Gastrocnemius medialis (tissue), 4 donors: ENCODE measurements at regions not wholly inside any gene's neighbourhood (a gene's known extent, or its start where the extent isn't known, plus 50 kb on each side); places are given as distances from the start of the nearest gene placed in this dataset.
A peak's percentile ranks its signal among the peaks of the same experiment; 100 is the strongest.

ENCODE experiments used
- ATAC-seq, 2 donors: fragments of 150-250 bp; one replicate each; pipeline ENCODE4 v1.9.1; 2016
- DNase-seq, 2 donors: peaks; one replicate each; pipeline ENCODE4 v3.0.0-alpha.2; 2019
- H3K27ac ChIP-seq, 4 donors: fragments of 200-600 bp; sonication (generic); 1 replicate in 1 of 4; 2 replicates in 3 of 4; pipeline ENCODE4 v1.5.1; 2016 to 2018; ENCODE audit warnings: mild to moderate bottlenecking in 2 of 4, moderate library complexity in 1 of 4
- H3K27me3 ChIP-seq, 3 donors: fragments of 200-600 bp; sonication (generic) in 2 of 3; 1 replicate in 1 of 3; 2 replicates in 2 of 3; pipeline versions ENCODE4 v1.5.1 to v1.6.0; 2016 to 2019; ENCODE audit warnings: mild to moderate bottlenecking in 1 of 3, moderate library complexity in 1 of 3
- H3K36me3 ChIP-seq, 2 donors: fragments of 200-600 bp; sonication (generic) in 1 of 2; one replicate each; pipeline ENCODE4 v1.5.1; 2017 to 2018
- H3K4me1 ChIP-seq, 2 donors: fragments of 200-600 bp; sonication (generic) in 1 of 2; one replicate each; pipeline ENCODE4 v1.5.1; 2016 to 2017; ENCODE audit warnings: mild to moderate bottlenecking in 2 of 2
- H3K4me3 ChIP-seq, 4 donors: fragments of 200-600 bp; sonication (generic) in 3 of 4; 1 replicate in 1 of 4; 2 replicates in 3 of 4; pipeline ENCODE4 v1.5.1; 2016 to 2019; ENCODE audit warnings: mild to moderate bottlenecking in 2 of 4
- H3K9me3 ChIP-seq, 3 donors: fragments of 200-600 bp; sonication (generic) in 2 of 3; 1 replicate in 1 of 3; 2 replicates in 2 of 3; pipeline ENCODE4 v1.5.1; 2016 to 2019
- POLR2A ChIP-seq, 2 donors: fragments of 450-650 bp; IDR thresholded peaks; one replicate each; pipeline ENCODE4 v1.6.1; 2017; ENCODE audit warnings: antibody characterized with exemption in 2 of 2, mild to moderate bottlenecking in 2 of 2, moderate library complexity in 2 of 2
- in situ Hi-C, 4 donors: fragments of 200-750 bp; cut with MboI; loops; one replicate each; pipeline versions ENCODE4 v1.15.0 to v1.8.0; 2017; ENCODE audit warnings: low sequenced_read_pairs in 4 of 4
- intact Hi-C: fragments of 100-400 bp; cut with DNase I; formaldehyde crosslinking; loops from one replicate; pipeline ENCODE4 v1.15.1; 2023; ENCODE audit warnings: low total_unique reads
- TF ChIP-seq, protein P1 (sequence below), 5 experiments: fragments of 450-650 bp in 3 of 5; fragments of 200-600 bp in 2 of 5; sonication (generic) in 2 of 5; IDR thresholded peaks in 4 of 5; conservative IDR thresholded peaks in 1 of 5; 1 replicate in 4 of 5; 2 replicates in 1 of 5; pipeline ENCODE4 v1.5.1; 2016 to 2019; ENCODE audit warnings: antibody characterized with exemption in 5 of 5, mild to moderate bottlenecking in 3 of 5, moderate library complexity in 3 of 5

DNA sequence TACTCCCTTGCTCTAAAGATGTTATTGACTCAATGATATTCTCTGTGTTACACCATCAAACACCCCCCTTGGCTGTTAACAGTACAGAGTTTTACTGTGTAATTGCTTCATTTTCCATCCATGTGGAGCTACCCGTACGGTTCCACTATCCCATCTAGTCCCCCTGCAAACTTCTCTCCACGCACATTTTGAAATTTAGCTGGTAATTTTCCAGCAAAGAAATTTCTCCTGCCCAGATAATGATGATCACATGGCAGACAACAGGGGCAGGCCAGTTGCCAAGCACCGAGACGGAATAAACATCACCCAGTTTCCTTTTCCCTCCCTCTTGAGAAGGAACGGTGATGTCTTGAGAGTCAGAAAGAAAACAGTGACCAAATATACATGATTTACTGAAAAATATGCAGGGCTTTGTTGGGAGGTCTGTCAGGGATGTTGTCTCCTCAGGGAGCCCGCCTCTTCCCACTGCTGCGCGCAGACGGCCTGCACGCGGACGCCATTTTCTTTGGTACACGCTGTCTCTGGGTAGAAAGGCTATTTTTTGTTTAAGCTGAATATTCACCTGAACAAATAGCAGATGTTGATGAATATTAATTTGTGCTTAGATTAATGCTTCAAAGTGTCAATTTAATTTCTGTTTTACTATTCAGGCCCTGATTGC lies 109.9 kb downstream of the OLFM4 start:
- TF ChIP-seq, protein P1, sequence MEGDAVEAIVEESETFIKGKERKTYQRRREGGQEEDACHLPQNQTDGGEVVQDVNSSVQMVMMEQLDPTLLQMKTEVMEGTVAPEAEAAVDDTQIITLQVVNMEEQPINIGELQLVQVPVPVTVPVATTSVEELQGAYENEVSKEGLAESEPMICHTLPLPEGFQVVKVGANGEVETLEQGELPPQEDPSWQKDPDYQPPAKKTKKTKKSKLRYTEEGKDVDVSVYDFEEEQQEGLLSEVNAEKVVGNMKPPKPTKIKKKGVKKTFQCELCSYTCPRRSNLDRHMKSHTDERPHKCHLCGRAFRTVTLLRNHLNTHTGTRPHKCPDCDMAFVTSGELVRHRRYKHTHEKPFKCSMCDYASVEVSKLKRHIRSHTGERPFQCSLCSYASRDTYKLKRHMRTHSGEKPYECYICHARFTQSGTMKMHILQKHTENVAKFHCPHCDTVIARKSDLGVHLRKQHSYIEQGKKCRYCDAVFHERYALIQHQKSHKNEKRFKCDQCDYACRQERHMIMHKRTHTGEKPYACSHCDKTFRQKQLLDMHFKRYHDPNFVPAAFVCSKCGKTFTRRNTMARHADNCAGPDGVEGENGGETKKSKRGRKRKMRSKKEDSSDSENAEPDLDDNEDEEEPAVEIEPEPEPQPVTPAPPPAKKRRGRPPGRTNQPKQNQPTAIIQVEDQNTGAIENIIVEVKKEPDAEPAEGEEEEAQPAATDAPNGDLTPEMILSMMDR (IDR thresholded peaks at IDR 0.05 in 4 of 5, conservative IDR thresholded peaks at IDR 0.05 in 1 of 5): no peak
- TF ChIP-seq POLR2A (IDR thresholded peaks at IDR 0.05): no peak
- Histone ChIP-seq H3K4me1 (no peaks in the 10 kb centered on the region), H3K4me3 (no peak overlapping the region), H3K27ac (peak overlapping the region; percentile 28 to 57 (median 52)), H3K9me3 (no peaks in the 10 kb centered on the region), H3K27me3 (no peaks in the 10 kb centered on the region), H3K36me3 (no peaks in the 10 kb centered on the region)
- ATAC-seq (peak; percentile 78 to 85), DNase-seq (peak; percentile 4 to 36)
- in situ Hi-C loops: no loop called here
- intact Hi-C loops: no loop called here

DNA sequence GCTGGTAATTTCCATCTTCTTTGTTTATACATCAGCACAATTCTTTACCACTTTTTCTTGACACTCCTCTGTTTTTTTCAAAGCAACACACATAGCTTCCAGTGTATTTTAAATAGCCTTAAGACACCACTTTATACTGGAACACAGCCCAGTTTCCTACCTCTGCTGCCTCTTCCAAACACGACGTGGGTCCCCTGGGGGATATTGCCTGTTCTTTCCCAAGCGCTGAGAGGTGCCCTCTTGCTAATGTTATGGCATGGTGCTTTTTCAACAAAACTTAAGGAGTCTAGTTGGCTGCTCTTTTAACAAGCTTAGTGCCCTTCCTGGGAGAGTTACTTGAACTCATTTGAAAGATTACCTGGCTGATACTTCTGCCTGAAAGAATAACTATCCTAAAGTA lies 112.7 kb downstream of the OLFM4 start:
- no peak for TF ChIP-seq POLR2A (IDR thresholded peaks at IDR 0.05)
- TF ChIP-seq, protein P1 (IDR thresholded peaks at IDR 0.05 in 4 of 5, conservative IDR thresholded peaks at IDR 0.05 in 1 of 5): no peak
- DNase-seq (no peak), ATAC-seq (no peak)
- Histone ChIP-seq H3K36me3 (no peaks in the 10 kb centered on the region), H3K9me3 (no peaks in the 10 kb centered on the region), H3K4me3 (no peak overlapping the region), H3K27me3 (no peaks in the 10 kb centered on the region), H3K27ac (no peak overlapping the region), H3K4me1 (no peaks in the 10 kb centered on the region)
- in situ Hi-C loops: no loop called here
- intact Hi-C loops: no loop called here

DNA sequence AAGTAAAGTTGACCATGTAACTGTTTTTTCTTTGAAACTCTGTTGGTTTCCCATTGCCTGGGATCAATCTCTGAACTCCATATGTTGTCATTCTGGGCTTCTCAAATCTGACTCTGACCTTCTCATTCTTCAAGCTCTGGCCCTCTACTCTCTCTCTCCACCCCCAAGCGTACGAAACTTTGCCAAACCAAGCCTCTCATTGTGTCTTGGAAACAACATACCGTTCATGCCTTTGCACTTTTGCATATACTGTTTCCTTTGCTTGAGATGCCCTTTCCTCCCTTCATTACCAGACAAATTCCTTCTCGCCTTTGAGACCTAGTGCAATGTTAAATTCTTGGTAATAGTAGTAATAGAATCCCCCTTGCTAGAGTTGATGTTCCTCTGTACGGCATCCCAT lies 113.7 kb downstream of the OLFM4 start:
- Histone ChIP-seq H3K27ac (no peak overlapping the region), H3K9me3 (no peaks in the 10 kb centered on the region), H3K27me3 (no peaks in the 10 kb centered on the region), H3K4me3 (no peak overlapping the region), H3K4me1 (no peaks in the 10 kb centered on the region), H3K36me3 (no peaks in the 10 kb centered on the region)
- in situ Hi-C loops (no loop called here), intact Hi-C loops (no loop called here)
- TF ChIP-seq, protein P1 (IDR thresholded peaks at IDR 0.05 in 4 of 5, conservative IDR thresholded peaks at IDR 0.05 in 1 of 5): no peak
- no peak for TF ChIP-seq POLR2A (IDR thresholded peaks at IDR 0.05)
- no peak for ATAC-seq
- DNase-seq: no peak

DNA sequence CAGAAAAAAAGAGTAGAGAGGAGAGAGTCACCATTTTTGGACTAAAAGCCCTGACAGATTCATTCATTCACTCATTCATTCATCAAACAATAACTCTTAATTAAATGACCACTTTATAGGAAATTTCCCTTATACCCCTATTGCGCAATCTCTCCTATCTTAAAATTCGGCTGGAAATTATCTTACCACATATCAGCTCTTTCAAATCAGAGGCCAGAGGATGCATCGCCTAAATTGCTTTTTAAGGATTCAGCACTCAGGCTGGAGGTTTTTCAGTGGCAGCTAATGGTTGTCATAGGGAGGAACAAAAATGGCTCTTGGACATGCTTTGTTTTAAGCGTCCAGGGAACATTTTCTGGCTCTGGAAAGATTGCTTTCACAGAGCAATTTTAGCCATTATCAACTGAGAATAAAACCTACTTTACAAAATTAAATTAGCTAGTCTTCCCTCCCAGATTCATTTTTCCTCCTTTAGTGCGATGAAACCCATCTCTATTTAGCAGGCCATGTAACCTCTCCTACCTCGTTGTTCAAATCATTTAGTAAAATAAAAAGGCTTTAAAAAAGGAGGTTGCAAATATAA lies 115.2 kb downstream of the OLFM4 start:
- ATAC-seq (no peak), DNase-seq (no peak)
- Histone ChIP-seq H3K27ac (no peak overlapping the region), H3K4me1 (no peaks in the 10 kb centered on the region), H3K9me3 (no peaks in the 10 kb centered on the region), H3K36me3 (no peaks in the 10 kb centered on the region), H3K4me3 (no peak overlapping the region), H3K27me3 (no peaks in the 10 kb centered on the region)
- no peak for TF ChIP-seq POLR2A (IDR thresholded peaks at IDR 0.05)
- TF ChIP-seq, protein P1 (IDR thresholded peaks at IDR 0.05 in 4 of 5, conservative IDR thresholded peaks at IDR 0.05 in 1 of 5): no peak
- in situ Hi-C loops (no loop called here), intact Hi-C loops (no loop called here)
